PC-3 (cell line): ENCODE measurements at regions not wholly inside any gene's neighbourhood (a gene's known extent, or its start where the extent isn't known, plus 50 kb on each side); places are given as distances from the start of the nearest gene placed in this dataset.

Source experiments
- CTCF ChIP-seq: fragments of 300-600 bp; sonication (generic); conservative IDR thresholded peaks from 2 replicates; pipeline ENCODE4 v1.5.1; 2017; ENCODE audit warnings: antibody characterized with exemption, low read depth, mild to moderate bottlenecking, low read length
- EZH2 ChIP-seq: fragments of 300-600 bp; sonication (generic); IDR thresholded peaks from one replicate; pipeline ENCODE4 v1.6.1; 2017; ENCODE audit warnings: antibody characterized with exemption, mild to moderate bottlenecking, low read length; ENCODE audit not compliant: unreplicated experiment
- EZH2phosphoT487 ChIP-seq: fragments of 300-600 bp; sonication (generic); IDR thresholded peaks from 2 replicates; pipeline ENCODE4 v1.6.1; 2018; ENCODE audit warnings: mild to moderate bottlenecking, antibody characterized with exemption, low read length, borderline replicate concordance

DNA sequence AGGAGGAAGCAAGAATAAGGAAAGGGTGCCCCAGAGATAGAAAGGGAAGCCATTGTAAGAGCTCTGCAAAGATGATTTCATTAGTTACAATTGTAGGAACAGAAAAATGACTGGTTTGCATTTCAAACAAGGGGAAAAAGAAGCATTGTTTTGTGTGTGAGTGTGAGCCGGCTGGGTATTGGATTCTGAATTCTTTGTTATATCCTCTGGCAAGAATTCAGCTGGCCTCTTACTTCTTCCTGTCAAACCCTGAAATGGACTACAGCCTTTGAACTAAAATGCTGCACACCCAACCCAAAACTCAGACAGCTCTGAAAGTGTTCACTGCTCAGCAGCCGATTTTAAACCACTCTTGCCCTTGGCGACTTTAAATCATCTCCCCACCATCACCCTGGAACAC lies 461.3 kb downstream of the PMP22 start:
- TF ChIP-seq CTCF (no peak), EZH2 (no peak), EZH2phosphoT487 (no peak)
